Activated CD8-positive, alpha-beta T cell treated with anti-CD3 and anti-CD28 coated beads for 36 hours (primary cell): ENCODE measurements at regions not wholly inside any gene's neighbourhood (a gene's known extent, or its start where the extent isn't known, plus 50 kb on each side); places are given as distances from the start of the nearest gene placed in this dataset.

Experiments used
- ATAC-seq: fragments of 200-7000 bp; cut with Tn5 transposase; one replicate; pipeline ENCODE4 v1.10.0; 2021; ENCODE audit warnings: mild to moderate bottlenecking, moderate library complexity
- CTCF ChIA-PET: fragments of 350-600 bp; sonication (Branson Sonifier 250); formaldehyde crosslinking; loops from one replicate; lab custom pipeline; 2021; ENCODE audit warnings: antibody characterized with exemption; lab: Charles Lee
- POLR2A ChIA-PET: fragments of 350-600 bp; sonication (Branson Sonifier 250); formaldehyde crosslinking; loops from one replicate; lab custom pipeline; 2021; ENCODE audit warnings: antibody characterized with exemption; lab: Charles Lee
- DNase-seq: peaks from one replicate; pipeline ENCODE4 v3.0.0-alpha.2; 2020
- H3K27ac Mint-ChIP-seq: one replicate; pipeline ENCODE4 v1.8.0; 2021; ENCODE audit warnings: mild to moderate bottlenecking, mixed read lengths
- H3K27me3 Mint-ChIP-seq: one replicate; pipeline ENCODE4 v1.8.0; 2021; ENCODE audit warnings: mixed read lengths
- H3K36me3 Mint-ChIP-seq: one replicate; pipeline ENCODE4 v1.8.0; 2021; ENCODE audit warnings: low read depth, mixed read lengths
- H3K4me1 Mint-ChIP-seq: one replicate; pipeline ENCODE4 v1.8.0; 2021; ENCODE audit warnings: low read depth, mixed read lengths
- H3K4me3 Mint-ChIP-seq: one replicate; pipeline ENCODE4 v1.8.0; 2021; ENCODE audit warnings: mild to moderate bottlenecking, moderate library complexity, mixed read lengths
- H3K9me3 Mint-ChIP-seq: one replicate; pipeline ENCODE4 v1.8.0; 2021; ENCODE audit warnings: mixed read lengths
- intact Hi-C: fragments of 100-400 bp; cut with micrococcal nuclease; formaldehyde crosslinking; loops from one replicate; pipeline ENCODE4 v1.10.0; 2022
- TF ChIP-seq, protein P1 (sequence below): fragments of 200-600 bp; IDR thresholded peaks from one replicate; pipeline ENCODE4 v1.8.0; 2022; ENCODE audit warnings: antibody characterized with exemption, mild to moderate bottlenecking

DNA sequence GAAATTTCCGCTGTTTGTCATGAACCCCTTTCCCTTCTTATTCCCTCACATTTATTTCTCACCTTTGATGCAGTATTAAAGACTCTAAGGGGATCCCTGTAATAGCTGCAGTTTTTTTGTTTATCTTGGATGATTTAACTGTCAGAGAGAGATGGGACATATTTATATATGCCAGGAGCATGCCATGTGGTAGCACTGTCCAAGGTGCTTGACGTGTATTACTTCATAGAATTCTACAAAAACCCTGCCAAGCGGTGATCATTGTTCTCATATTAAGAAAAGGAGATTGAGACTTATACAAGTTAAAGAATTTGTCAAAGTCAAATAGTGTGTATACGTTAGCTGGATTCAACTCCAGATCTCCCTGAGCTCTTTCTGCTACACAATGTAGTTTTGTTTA is 78.2 kb downstream of the SPRY1 start:
- DNase-seq (no peak), ATAC-seq (no peak)
- peaks cover 27% of the 10 kb centered on the region for H3K4me1 Mint-ChIP-seq
- H3K27me3 Mint-ChIP-seq, result no peaks in the 10 kb centered on the region
- H3K27ac Mint-ChIP-seq, result no peak overlapping the region
- intact Hi-C loops, result no loop called here
- no peak overlapping the region for H3K4me3 Mint-ChIP-seq
- TF ChIP-seq, protein P1, sequence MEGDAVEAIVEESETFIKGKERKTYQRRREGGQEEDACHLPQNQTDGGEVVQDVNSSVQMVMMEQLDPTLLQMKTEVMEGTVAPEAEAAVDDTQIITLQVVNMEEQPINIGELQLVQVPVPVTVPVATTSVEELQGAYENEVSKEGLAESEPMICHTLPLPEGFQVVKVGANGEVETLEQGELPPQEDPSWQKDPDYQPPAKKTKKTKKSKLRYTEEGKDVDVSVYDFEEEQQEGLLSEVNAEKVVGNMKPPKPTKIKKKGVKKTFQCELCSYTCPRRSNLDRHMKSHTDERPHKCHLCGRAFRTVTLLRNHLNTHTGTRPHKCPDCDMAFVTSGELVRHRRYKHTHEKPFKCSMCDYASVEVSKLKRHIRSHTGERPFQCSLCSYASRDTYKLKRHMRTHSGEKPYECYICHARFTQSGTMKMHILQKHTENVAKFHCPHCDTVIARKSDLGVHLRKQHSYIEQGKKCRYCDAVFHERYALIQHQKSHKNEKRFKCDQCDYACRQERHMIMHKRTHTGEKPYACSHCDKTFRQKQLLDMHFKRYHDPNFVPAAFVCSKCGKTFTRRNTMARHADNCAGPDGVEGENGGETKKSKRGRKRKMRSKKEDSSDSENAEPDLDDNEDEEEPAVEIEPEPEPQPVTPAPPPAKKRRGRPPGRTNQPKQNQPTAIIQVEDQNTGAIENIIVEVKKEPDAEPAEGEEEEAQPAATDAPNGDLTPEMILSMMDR, result no peak
- ChIA-PET POLR2A (no interaction called here), CTCF (interaction anchor here (0.8 kb wide), 1 partner anchor 57 kb away, joined by 3 read pairs; no protein-coding TSS in a partner anchor)
- no peaks in the 10 kb centered on the region for H3K36me3 Mint-ChIP-seq
- H3K9me3 Mint-ChIP-seq, result peaks cover 8% of the 10 kb centered on the region

DNA sequence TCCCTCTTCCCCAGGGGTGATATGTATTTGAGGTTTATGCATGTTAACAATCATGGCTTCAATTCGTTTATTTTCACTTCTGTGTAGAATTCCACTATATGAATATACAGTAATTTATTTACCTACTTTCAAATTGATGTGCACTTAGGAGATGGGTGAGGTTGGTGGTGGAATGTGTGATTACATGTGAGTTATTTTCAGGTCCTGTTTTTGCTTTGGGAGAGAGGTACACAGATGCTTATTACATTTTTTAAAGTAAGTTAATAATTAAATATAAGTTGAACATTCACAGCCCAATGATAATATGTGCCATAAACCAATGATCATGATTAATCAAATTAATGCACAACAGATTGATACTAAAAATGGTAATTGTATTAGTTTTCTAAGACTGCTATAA is 79.5 kb downstream of the SPRY1 start:
- no peaks in the 10 kb centered on the region for H3K27me3 Mint-ChIP-seq
- H3K9me3 Mint-ChIP-seq, result peaks cover 8% of the 10 kb centered on the region
- ChIA-PET CTCF (no interaction called here), POLR2A (no interaction called here)
- H3K4me3 Mint-ChIP-seq, result no peak overlapping the region
- no peak overlapping the region for H3K27ac Mint-ChIP-seq
- no peak for ATAC-seq
- H3K36me3 Mint-ChIP-seq, result no peaks in the 10 kb centered on the region
- intact Hi-C loops, result no loop called here
- H3K4me1 Mint-ChIP-seq, result peaks cover 34% of the 10 kb centered on the region
- TF ChIP-seq, protein P1, result no peak
- DNase-seq, result no peak

DNA sequence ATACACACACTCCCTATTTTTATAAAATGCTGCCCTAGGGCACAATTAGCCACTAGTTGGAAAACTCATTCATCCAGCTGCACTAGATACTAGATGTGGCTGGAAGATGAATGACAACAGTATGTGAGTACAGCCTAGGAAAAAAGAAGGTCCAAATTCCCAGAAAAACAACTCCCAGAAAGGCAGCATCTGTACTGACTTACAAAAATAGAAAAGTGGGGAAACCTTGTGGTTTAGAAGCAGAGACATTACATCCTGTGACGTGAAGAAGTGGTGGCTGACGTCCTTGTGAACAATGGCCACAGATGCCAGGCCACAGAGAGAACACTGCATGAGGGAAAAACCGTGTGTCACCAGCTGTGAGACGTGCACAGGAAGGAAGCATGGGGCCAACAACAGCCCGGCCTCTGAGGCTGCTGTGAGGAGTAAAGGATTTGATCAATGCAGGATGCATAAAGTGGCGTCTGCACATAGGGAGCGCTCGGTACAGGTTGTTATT is 81.2 kb downstream of the SPRY1 start:
- peaks cover 48% of the 10 kb centered on the region for H3K4me1 Mint-ChIP-seq
- H3K36me3 Mint-ChIP-seq, result no peaks in the 10 kb centered on the region
- TF ChIP-seq, protein P1, result no peak
- H3K27me3 Mint-ChIP-seq, result no peaks in the 10 kb centered on the region
- peak overlapping the region; percentile 50 for H3K4me3 Mint-ChIP-seq
- H3K27ac Mint-ChIP-seq, result peak overlapping the region; percentile 85
- H3K9me3 Mint-ChIP-seq, result peaks cover 8% of the 10 kb centered on the region
- intact Hi-C loops, result no loop called here
- CTCF ChIA-PET, result interaction anchor here (1.1 to 1.7 kb wide), 2 partner anchors 23 to 69 kb away, joined by 4 to 6 read pairs; no protein-coding TSS in a partner anchor
- peak; percentile 95 for DNase-seq
- ATAC-seq, result peak; percentile 96
- POLR2A ChIA-PET, result interaction anchor here (0.8 to 1.4 kb wide), 3 partner anchors 17 to 78 kb away, joined by 3 to 5 read pairs (median 3); no protein-coding TSS in a partner anchor

DNA sequence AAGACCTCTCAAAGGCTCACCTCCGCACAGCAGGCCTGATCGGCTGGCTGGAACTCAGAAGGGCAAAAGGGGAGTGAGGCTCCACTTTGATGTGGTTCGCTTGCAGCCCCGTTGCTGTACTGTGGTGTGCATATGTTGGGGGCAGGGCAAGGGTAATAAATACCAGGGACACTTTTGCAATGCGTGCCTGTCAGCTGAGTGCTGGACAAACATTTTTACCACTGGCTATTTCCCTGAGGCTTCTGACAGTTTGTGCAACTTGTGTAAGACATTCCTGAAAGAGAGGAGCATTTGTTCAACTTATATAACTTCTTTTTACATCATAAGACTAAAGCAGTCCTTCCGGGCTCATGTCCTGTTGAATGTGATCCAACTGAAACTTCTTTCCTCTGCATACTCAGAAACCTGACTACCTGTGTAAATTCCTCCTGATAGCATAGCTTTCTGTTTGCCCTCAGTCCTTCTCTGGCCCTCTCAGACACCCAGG is 82.3 kb downstream of the SPRY1 start:
- Mint-ChIP-seq H3K27me3 (no peaks in the 10 kb centered on the region), H3K27ac (peak overlapping the region; percentile 85), H3K36me3 (no peaks in the 10 kb centered on the region), H3K4me1 (peaks cover 53% of the 10 kb centered on the region), H3K4me3 (peak overlapping the region; percentile 50), H3K9me3 (peaks cover 8% of the 10 kb centered on the region)
- no peak for ATAC-seq
- intact Hi-C loops, result no loop called here
- peak; percentile 49 for DNase-seq
- TF ChIP-seq, protein P1, result no peak
- POLR2A ChIA-PET, result interaction anchor here (0.9 to 1.2 kb wide), 2 partner anchors 10 to 35 kb away, joined by 3 to 4 read pairs; no protein-coding TSS in a partner anchor
- CTCF ChIA-PET, result interaction anchor here (0.8 to 1.7 kb wide), 5 partner anchors 9 to 70 kb away, joined by 3 to 8 read pairs (median 4); no protein-coding TSS in a partner anchor

DNA sequence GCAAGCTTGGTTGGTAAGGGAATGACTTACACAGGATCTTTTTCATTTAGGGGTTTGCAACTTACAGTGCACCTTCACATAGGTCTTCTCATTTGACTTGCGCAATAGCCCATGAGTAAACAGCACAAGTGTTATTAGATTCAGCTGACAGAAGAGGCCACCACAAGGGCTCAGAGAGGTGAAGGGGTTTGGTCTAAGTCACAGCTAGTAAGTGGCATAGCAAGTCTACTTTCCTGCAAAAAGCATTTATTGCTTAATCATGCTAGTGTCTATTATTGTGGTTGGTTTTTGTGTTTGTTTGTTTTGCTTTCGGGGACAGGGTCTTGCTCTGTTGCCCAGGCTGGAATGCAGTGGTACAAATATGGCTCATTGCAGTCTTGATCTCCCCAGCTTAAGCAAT is 83.3 kb downstream of the SPRY1 start:
- no peak for ATAC-seq
- Mint-ChIP-seq H3K36me3 (no peaks in the 10 kb centered on the region), H3K4me3 (no peak overlapping the region), H3K4me1 (peaks cover 53% of the 10 kb centered on the region), H3K27me3 (no peaks in the 10 kb centered on the region), H3K9me3 (peaks cover 8% of the 10 kb centered on the region), H3K27ac (no peak overlapping the region)
- DNase-seq, result peak; percentile 20
- TF ChIP-seq, protein P1, result no peak
- ChIA-PET CTCF (interaction anchor here (0.8 to 1.6 kb wide), 3 partner anchors 8 to 68 kb away, joined by 4 to 8 read pairs (median 4); no protein-coding TSS in a partner anchor), POLR2A (interaction anchor here (0.9 to 1.2 kb wide), 3 partner anchors 9 to 81 kb away, joined by 3 to 4 read pairs (median 3); no protein-coding TSS in a partner anchor)
- intact Hi-C loops, result loop anchor here (5.0 kb wide), 2 partner anchors 38 to 58 kb away; no protein-coding TSS in a partner anchor
